Psoas muscle (tissue), 7 donors: ENCODE measurements at regions not wholly inside any gene's neighbourhood (a gene's known extent, or its start where the extent isn't known, plus 50 kb on each side); places are given as distances from the start of the nearest gene placed in this dataset.

Source experiments
- ATAC-seq, 4 donors: fragments of 200-7000 bp; cut with Tn5 transposase; one replicate each; pipeline ENCODE4 v1.9.1; 2020; ENCODE audit warnings: moderate library complexity in 3 of 4, mild to moderate bottlenecking in 2 of 4
- DNase-seq, 2 donors: peaks; one replicate each; pipeline ENCODE4 v3.0.0-alpha.2; 2020
- H3K27ac ChIP-seq: fragments of 200-600 bp; one replicate; pipeline ENCODE4 v1.8.0; 2022
- H3K27me3 ChIP-seq, 3 donors: fragments of 200-600 bp in 1 of 3; one replicate each; pipeline versions ENCODE4 v1.6.1 to v1.8.0; 2013 to 2022; ENCODE audit warnings: low read length in 2 of 3, mild to moderate bottlenecking in 2 of 3, moderate library complexity in 1 of 3; ENCODE audit not compliant: insufficient read depth in 3 of 3
- H3K36me3 ChIP-seq, 2 donors: fragments of 200-600 bp in 1 of 2; one replicate each; pipeline versions ENCODE4 v1.6.1 to v1.8.0; 2013 to 2022; ENCODE audit warnings: low read depth in 1 of 2, mild to moderate bottlenecking in 1 of 2, moderate library complexity in 1 of 2; ENCODE audit not compliant: insufficient read depth in 1 of 2
- H3K4me1 ChIP-seq: fragments of 200-600 bp; one replicate; pipeline ENCODE4 v1.8.0; 2022
- H3K4me3 ChIP-seq: fragments of 200-600 bp; one replicate; pipeline ENCODE4 v1.8.0; 2022; ENCODE audit warnings: mild to moderate bottlenecking
- H3K9me3 ChIP-seq: fragments of 200-600 bp; one replicate; pipeline ENCODE4 v1.8.0; 2022
- WGBS, 3 donors: extraction: QIAGEN DNeasy Blood & Tissue Kit; methylation state at CpG; one replicate each; pipeline versions ENCODE4 v1.1.6 to v1.1.7; 2013; 5-methylcytosine and 5-hydroxymethylcytosine counted together
- intact Hi-C, 2 donors: fragments of 100-400 bp; cut with DNase I; formaldehyde crosslinking; loops; one replicate each; pipeline versions ENCODE4 v1.11.0 to v1.14.2; 2022
- TF ChIP-seq, protein P1 (sequence below): fragments of 200-600 bp; IDR thresholded peaks from one replicate; pipeline ENCODE4 v1.8.0; 2022; ENCODE audit warnings: antibody characterized with exemption
- donor health status: healthy with polysubstance abuse.
- donor health status: DM: no; HTN: no; CAD: no; lungs with moderate emphysema.
- donor health status: Bipolar disorder and iron deficiency.
- donor health status: healthy.
- donor health status: DM: yes; HTN: yes; CAD: no.
- donor health status: DM: no; HTN: no; CAD: no.
- donor health status: DM: yes; HTN: yes; CAD: no.

DNA sequence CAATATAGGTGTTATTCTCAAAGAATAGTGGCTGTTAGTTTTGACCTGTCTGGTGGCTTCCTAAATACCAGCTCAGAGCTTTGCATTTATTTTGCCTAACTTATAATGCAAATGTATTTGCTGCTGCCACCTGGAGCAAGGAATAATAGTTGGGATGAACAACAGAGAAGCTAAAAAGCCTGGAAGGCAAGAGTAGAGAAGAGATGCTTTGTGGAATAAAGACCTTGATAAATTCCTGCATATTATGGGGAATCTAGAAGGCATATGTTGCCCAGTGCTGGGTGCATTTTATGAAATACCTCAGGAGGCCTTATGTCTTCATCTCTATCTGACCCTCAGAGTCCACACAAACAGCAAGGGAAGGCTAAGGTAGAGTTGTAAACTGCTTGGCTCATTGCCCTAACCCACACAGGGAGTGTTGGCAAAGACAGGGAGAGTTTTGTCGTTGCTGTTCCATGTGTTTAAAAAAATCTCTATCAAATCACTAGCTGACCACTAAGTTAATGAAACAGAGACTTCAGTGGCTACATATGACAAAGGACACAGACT is 53.7 kb upstream of the SCAF11 start:
- DNase-seq = no peak
- intact Hi-C loops = no loop called here
- WGBS, 3 donors = 13 to 32% (median 26%) methylated on average over 1 of the region's 1 CpG
- no peak overlapping the region for H3K27ac ChIP-seq
- TF ChIP-seq, protein P1, sequence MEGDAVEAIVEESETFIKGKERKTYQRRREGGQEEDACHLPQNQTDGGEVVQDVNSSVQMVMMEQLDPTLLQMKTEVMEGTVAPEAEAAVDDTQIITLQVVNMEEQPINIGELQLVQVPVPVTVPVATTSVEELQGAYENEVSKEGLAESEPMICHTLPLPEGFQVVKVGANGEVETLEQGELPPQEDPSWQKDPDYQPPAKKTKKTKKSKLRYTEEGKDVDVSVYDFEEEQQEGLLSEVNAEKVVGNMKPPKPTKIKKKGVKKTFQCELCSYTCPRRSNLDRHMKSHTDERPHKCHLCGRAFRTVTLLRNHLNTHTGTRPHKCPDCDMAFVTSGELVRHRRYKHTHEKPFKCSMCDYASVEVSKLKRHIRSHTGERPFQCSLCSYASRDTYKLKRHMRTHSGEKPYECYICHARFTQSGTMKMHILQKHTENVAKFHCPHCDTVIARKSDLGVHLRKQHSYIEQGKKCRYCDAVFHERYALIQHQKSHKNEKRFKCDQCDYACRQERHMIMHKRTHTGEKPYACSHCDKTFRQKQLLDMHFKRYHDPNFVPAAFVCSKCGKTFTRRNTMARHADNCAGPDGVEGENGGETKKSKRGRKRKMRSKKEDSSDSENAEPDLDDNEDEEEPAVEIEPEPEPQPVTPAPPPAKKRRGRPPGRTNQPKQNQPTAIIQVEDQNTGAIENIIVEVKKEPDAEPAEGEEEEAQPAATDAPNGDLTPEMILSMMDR = no peak
- H3K27me3 ChIP-seq = no peaks in the 10 kb centered on the region
- peaks cover 6% of the 10 kb centered on the region for H3K9me3 ChIP-seq
- H3K4me1 ChIP-seq = no peaks in the 10 kb centered on the region
- no peak for ATAC-seq
- no peaks in the 10 kb centered on the region for H3K36me3 ChIP-seq
- H3K4me3 ChIP-seq = no peak overlapping the region
